Sigmoid colon (tissue), 6 donors: ENCODE measurements at regions not wholly inside any gene's neighbourhood (a gene's known extent, or its start where the extent isn't known, plus 50 kb on each side); places are given as distances from the start of the nearest gene placed in this dataset.

ENCODE experiments used
- DNase-seq: peaks from one replicate; pipeline ENCODE4 v3.0.0-alpha.2; 2019
- H3K27ac ChIP-seq, 4 donors: fragments of 200-600 bp; sonication (generic); one replicate each; pipeline ENCODE4 v1.5.1; 2016 to 2019; ENCODE audit warnings: mild to moderate bottlenecking in 1 of 4
- H3K27me3 ChIP-seq, 3 donors: fragments of 200-600 bp; sonication (generic); one replicate each; pipeline ENCODE4 v1.5.1; 2019; ENCODE audit warnings: mild to moderate bottlenecking in 1 of 3
- H3K36me3 ChIP-seq, 4 donors: fragments of 200-600 bp; sonication (generic); one replicate each; pipeline ENCODE4 v1.5.1; 2016 to 2019
- H3K4me1 ChIP-seq, 4 donors: fragments of 200-600 bp; sonication (generic); one replicate each; pipeline ENCODE4 v1.5.1; 2017 to 2019
- H3K4me3 ChIP-seq, 4 donors: fragments of 200-600 bp; sonication (generic); one replicate each; pipeline ENCODE4 v1.5.1; 2017 to 2019; ENCODE audit warnings: mild to moderate bottlenecking in 2 of 4, moderate library complexity in 1 of 4
- H3K9me3 ChIP-seq, 4 donors: fragments of 200-600 bp in 3 of 4; sonication (generic) in 3 of 4; one replicate each; pipeline versions ENCODE4 v1.5.1 to v1.6.1; 2013 to 2019
- EP300 ChIP-seq, 4 donors: sonication (generic); formaldehyde crosslinking; IDR thresholded peaks; one replicate each; pipeline ENCODE4 v1.6.1; 2017; ENCODE audit warnings: antibody characterized with exemption in 4 of 4
- POLR2A ChIP-seq, 2 donors: fragments of 450-650 bp; IDR thresholded peaks; one replicate each; pipeline ENCODE4 v1.6.1; 2016; ENCODE audit warnings: antibody characterized with exemption in 2 of 2, mild to moderate bottlenecking in 2 of 2, moderate library complexity in 2 of 2
- POLR2AphosphoS5 ChIP-seq, 4 donors: sonication (generic); formaldehyde crosslinking; IDR thresholded peaks; one replicate each; pipeline ENCODE4 v1.6.1; 2017; ENCODE audit warnings: antibody characterized with exemption in 4 of 4
- WGBS, 2 donors: extraction: QIAGEN DNeasy Blood & Tissue Kit; methylation state at CpG; one replicate each; pipeline ENCODE4 v1.1.7; 2013; 5-methylcytosine and 5-hydroxymethylcytosine counted together
- intact Hi-C: fragments of 100-400 bp; cut with DNase I; formaldehyde crosslinking; loops from one replicate; pipeline ENCODE4 v1.15.1; 2023
- TF ChIP-seq, protein P1 (sequence below), 4 experiments: fragments of 450-650 bp in 3 of 4; fragments of 200-600 bp in 1 of 4; IDR thresholded peaks; one replicate each; pipeline ENCODE4 v1.5.1; 2016 to 2019; ENCODE audit warnings: antibody characterized with exemption in 4 of 4, mild to moderate bottlenecking in 3 of 4, moderate library complexity in 2 of 4
- donor health status: healthy with polysubstance abuse.
- donor health status: healthy.

DNA sequence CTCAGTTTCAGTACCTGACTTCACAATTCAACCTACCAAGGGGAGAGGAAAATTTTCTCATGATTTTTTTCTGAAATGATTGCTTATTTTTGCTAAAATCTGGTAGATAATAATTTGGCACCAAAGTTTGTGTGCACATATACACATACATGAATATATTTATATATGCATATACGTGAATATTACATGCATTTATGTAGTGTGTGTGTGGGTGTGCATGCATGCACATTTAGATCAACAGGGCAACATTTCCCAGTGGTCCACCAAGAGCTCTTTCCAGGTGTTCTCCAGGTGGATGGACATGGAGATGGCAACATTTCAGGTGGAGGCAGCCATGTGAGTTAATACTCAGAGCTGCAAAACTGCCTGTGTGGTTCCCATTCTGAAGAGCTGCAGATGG is 320.9 kb downstream of the SAMD5 start:
- peaks cover 0 to 4% (median 0%) of the 10 kb centered on the region in 4 donors for H3K4me1 ChIP-seq
- TF ChIP-seq POLR2AphosphoS5 (IDR thresholded peaks at IDR 0.05) (no peak), EP300 (IDR thresholded peaks at IDR 0.05) (no peak), POLR2A (IDR thresholded peaks at IDR 0.05) (no peak)
- TF ChIP-seq, protein P1, sequence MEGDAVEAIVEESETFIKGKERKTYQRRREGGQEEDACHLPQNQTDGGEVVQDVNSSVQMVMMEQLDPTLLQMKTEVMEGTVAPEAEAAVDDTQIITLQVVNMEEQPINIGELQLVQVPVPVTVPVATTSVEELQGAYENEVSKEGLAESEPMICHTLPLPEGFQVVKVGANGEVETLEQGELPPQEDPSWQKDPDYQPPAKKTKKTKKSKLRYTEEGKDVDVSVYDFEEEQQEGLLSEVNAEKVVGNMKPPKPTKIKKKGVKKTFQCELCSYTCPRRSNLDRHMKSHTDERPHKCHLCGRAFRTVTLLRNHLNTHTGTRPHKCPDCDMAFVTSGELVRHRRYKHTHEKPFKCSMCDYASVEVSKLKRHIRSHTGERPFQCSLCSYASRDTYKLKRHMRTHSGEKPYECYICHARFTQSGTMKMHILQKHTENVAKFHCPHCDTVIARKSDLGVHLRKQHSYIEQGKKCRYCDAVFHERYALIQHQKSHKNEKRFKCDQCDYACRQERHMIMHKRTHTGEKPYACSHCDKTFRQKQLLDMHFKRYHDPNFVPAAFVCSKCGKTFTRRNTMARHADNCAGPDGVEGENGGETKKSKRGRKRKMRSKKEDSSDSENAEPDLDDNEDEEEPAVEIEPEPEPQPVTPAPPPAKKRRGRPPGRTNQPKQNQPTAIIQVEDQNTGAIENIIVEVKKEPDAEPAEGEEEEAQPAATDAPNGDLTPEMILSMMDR (IDR thresholded peaks at IDR 0.05), result no peak
- DNase-seq, result no peak
- 89 to 97% methylated on average over 1 of the region's 1 CpG for WGBS, 2 donors
- no peaks in the 10 kb centered on the region for H3K36me3 ChIP-seq
- intact Hi-C loops, result no loop called here
- H3K27me3 ChIP-seq, result no peaks in the 10 kb centered on the region
- no peak overlapping the region for H3K27ac ChIP-seq
- no peaks in the 10 kb centered on the region for H3K9me3 ChIP-seq
- H3K4me3 ChIP-seq, result no peak overlapping the region

DNA sequence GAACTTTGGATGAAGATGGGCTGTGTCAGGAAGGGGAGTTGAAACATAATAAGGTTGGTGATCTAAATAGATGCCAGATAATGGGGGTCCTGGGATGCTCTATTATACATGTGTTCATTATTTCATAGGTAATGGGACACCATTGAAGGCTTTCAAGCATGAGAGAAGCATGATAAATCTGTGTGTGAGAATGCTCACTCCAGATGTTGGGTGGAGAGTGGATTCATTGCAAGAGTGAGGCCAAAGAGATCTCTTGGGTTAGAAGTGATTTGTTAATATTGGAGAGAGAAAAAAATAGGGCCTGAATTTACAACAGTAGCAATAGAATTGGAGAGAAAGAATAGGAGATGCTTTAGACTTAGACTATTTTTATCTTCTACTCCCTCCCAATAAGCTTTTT is 321.3 kb downstream of the SAMD5 start:
- H3K27me3 ChIP-seq, result no peaks in the 10 kb centered on the region
- H3K27ac ChIP-seq, result no peak overlapping the region
- intact Hi-C loops, result no loop called here
- H3K4me3 ChIP-seq, result no peak overlapping the region
- H3K36me3 ChIP-seq, result no peaks in the 10 kb centered on the region
- no peaks in the 10 kb centered on the region for H3K9me3 ChIP-seq
- TF ChIP-seq POLR2AphosphoS5 (IDR thresholded peaks at IDR 0.05) (no peak), EP300 (IDR thresholded peaks at IDR 0.05) (no peak), POLR2A (IDR thresholded peaks at IDR 0.05) (no peak)
- TF ChIP-seq, protein P1 (IDR thresholded peaks at IDR 0.05), result no peak
- H3K4me1 ChIP-seq, result peaks cover 0 to 4% (median 0%) of the 10 kb centered on the region in 4 donors
- DNase-seq, result no peak

DNA sequence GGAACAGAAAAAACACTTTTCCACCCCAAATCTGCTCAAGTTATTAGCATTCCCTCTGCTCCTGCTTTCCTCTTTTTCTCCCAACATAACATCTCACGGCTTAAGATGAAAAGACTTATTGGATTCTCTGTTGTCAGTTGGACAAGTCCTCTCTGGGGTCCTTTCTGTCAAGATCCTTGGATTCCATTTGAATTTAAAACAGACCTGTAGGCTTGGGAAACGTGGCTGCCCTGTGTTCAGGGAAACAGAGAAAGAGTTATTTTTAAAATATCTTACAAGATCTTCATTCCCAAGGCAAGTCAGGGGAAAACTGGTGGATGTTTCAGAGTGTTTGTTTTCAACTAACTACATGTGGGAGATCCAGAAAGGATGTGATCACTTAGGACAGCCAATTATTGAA is 322.9 kb downstream of the SAMD5 start:
- WGBS, 2 donors, result 76 to 84% methylated on average over 2 of the region's 2 CpGs
- no peaks in the 10 kb centered on the region for H3K36me3 ChIP-seq
- intact Hi-C loops, result no loop called here
- no peaks in the 10 kb centered on the region for H3K27me3 ChIP-seq
- no peak overlapping the region for H3K27ac ChIP-seq
- peaks cover 0 to 4% (median 0%) of the 10 kb centered on the region in 4 donors for H3K4me1 ChIP-seq
- no peak for DNase-seq
- TF ChIP-seq POLR2A (IDR thresholded peaks at IDR 0.05) (no peak), POLR2AphosphoS5 (IDR thresholded peaks at IDR 0.05) (no peak), EP300 (IDR thresholded peaks at IDR 0.05) (no peak)
- TF ChIP-seq, protein P1 (IDR thresholded peaks at IDR 0.05), result no peak
- H3K9me3 ChIP-seq, result no peaks in the 10 kb centered on the region
- H3K4me3 ChIP-seq, result no peak overlapping the region

DNA sequence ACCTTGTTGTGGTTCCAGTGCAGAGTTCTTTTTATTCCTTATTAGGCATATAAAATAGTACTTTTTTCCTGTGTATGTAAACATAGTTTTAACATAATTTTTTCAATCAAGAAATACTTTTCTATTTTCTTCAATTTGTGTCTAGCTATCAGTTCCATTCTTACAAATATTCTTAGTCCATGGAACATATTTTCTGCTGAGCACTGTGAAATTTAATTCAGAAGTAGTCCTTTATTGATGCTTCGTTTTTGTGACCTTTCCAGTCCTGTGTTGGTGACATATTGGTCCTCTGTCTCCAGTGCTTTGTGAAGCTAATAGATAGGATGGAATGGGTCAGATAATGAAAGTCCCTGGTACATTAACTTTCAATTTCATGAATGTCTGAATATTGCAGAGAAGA is 325.1 kb downstream of the SAMD5 start:
- Histone ChIP-seq H3K27me3 (no peaks in the 10 kb centered on the region), H3K9me3 (no peaks in the 10 kb centered on the region), H3K36me3 (no peaks in the 10 kb centered on the region), H3K4me3 (no peak overlapping the region), H3K4me1 (peaks cover 0 to 4% (median 0%) of the 10 kb centered on the region in 4 donors), H3K27ac (no peak overlapping the region)
- DNase-seq, result no peak
- 88 to 92% methylated on average over 1 of the region's 1 CpG for WGBS, 2 donors
- no peak for TF ChIP-seq POLR2A (IDR thresholded peaks at IDR 0.05)
- TF ChIP-seq, protein P1 (IDR thresholded peaks at IDR 0.05), result no peak
- intact Hi-C loops, result no loop called here

DNA sequence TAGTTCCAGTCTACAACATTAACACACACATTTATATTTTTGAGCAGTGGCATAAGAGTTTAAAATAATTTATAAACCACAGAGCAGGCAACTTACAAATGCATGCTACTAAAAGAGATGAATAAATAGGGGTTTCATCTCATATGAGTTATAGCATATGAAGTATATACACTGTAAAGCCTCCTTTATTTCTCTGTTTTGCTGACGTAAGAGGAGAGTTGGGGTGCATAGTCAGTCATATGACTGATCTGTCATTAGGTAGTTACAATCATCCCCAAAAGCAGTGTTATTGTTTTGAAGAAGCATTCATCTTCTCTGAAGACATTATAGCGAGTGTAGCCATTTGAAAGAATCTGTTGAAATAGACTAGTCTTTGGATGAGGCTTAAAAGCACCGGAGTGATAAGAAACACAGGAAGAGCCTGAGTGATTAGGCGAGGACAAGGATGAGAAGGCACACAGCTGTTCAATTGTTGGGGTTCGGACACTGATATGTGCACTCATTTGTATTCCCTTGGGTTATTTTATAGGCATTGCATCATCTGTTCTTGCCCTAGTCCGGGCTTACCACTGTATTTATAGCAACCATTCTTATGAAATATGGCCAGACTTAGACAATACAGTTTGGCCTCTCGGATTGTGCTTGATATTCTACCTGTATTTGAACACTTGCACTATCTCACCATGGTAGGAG is 325.7 kb downstream of the SAMD5 start:
- Histone ChIP-seq H3K27me3 (no peaks in the 10 kb centered on the region), H3K4me3 (no peak overlapping the region), H3K27ac (no peak overlapping the region), H3K36me3 (no peaks in the 10 kb centered on the region), H3K9me3 (no peaks in the 10 kb centered on the region), H3K4me1 (peaks cover 0 to 4% (median 0%) of the 10 kb centered on the region in 4 donors)
- no peak for DNase-seq
- 88 to 91% methylated on average over 7 of the region's 7 CpGs for WGBS, 2 donors
- intact Hi-C loops, result no loop called here
- TF ChIP-seq EP300 (IDR thresholded peaks at IDR 0.05), result no peak
- TF ChIP-seq, protein P1 (IDR thresholded peaks at IDR 0.05), result no peak
- no peak for TF ChIP-seq POLR2AphosphoS5 (IDR thresholded peaks at IDR 0.05)
- no peak for TF ChIP-seq POLR2A (IDR thresholded peaks at IDR 0.05)
